GM12891 (cell line): ENCODE measurements at regions not wholly inside any gene's neighbourhood (a gene's known extent, or its start where the extent isn't known, plus 50 kb on each side); places are given as distances from the start of the nearest gene placed in this dataset.

Experiments used
- DNase-seq: peaks from one replicate; pipeline ENCODE4 v3.0.0; 2011; ENCODE audit warnings: low spot score; ENCODE audit not compliant: insufficient read length
- FAIRE-seq: peaks from 2 replicates; lab custom pipeline; 2011; peaks lifted over from hg19 to GRCh38; lab: Jason Lieb, UNC
- PAX5 ChIP-seq: IDR thresholded peaks from 2 replicates; pipeline ENCODE4 v1.6.1; 2011; ENCODE audit warnings: low read length, moderate library complexity, mild to moderate bottlenecking; ENCODE audit not compliant: insufficient read depth, severe bottlenecking
- POLR2A ChIP-seq: IDR thresholded peaks from 2 replicates; pipeline ENCODE4 v1.6.1; 2011; ENCODE audit warnings: low read depth, low read length, control low read depth
- POLR2AphosphoS5 ChIP-seq: IDR thresholded peaks from 2 replicates; pipeline ENCODE4 v1.6.1; 2011; ENCODE audit warnings: low read depth, low read length, control low read depth
- POU2F2 ChIP-seq: IDR thresholded peaks from 2 replicates; pipeline ENCODE4 v1.6.1; 2011; ENCODE audit warnings: low read depth, mild to moderate bottlenecking, control low read depth, low read length, moderate library complexity
- SPI1 ChIP-seq: IDR thresholded peaks from 2 replicates; pipeline ENCODE4 v1.6.1; 2011; ENCODE audit warnings: low read depth, low read length, control low read depth
- TAF1 ChIP-seq: IDR thresholded peaks from 2 replicates; pipeline ENCODE4 v1.6.1; 2011; ENCODE audit warnings: low read depth, low read length, control low read depth

DNA sequence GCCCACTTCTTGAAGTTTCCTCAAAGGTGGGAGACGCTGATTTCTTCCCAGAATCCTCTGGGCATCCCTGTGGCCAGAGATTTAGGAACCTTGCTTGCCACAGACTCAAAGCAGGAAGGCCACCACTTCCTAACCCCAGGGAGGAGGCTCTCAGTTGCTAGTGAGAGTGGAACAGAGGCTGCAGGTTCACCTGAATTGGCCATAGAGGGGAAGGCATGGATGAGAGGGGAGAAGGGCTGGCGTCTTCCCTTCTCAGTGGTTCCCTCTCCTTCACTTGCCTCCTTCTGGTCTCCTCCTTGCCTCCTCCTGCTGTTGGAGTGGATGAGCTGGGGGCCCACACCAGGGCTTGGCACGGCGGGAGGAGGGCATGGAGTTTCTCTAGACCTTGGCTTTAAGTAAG lies 185.7 kb downstream of the ADAMTS15 start:
- no peak for FAIRE-seq
- no peak for DNase-seq
- TF ChIP-seq SPI1 = no peak
- TF ChIP-seq PAX5 = no peak
- no peak for TF ChIP-seq POU2F2
- TF ChIP-seq POLR2A = no peak
- TF ChIP-seq TAF1 = no peak
- TF ChIP-seq POLR2AphosphoS5 = no peak

DNA sequence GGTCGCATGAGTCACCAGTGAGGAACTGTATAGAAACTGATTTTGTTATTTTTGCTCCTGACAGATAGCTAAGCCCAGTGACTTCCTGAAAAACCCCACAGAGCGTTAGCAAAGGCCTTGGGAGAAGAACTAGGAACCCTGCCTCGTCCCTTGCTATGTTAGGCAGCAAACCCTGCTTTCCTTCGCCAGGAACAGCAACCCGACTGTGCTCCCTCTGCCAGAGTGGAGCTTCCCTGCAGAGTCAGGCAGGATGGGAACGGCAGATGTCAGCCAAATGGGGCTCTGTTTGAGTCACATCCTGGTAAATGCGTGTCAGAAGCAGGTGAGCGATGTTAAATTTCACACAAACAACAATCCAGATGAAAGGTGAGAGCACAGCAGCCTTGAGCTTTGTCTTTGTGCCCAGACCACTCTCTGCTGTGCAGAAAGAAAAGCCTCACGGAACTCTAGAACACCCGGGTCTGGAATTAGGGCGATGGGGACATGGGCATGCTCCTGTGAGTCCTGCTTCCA lies 186.6 kb downstream of the ADAMTS15 start:
- no peak for FAIRE-seq
- DNase-seq = no peak
- TF ChIP-seq POLR2A = no peak

DNA sequence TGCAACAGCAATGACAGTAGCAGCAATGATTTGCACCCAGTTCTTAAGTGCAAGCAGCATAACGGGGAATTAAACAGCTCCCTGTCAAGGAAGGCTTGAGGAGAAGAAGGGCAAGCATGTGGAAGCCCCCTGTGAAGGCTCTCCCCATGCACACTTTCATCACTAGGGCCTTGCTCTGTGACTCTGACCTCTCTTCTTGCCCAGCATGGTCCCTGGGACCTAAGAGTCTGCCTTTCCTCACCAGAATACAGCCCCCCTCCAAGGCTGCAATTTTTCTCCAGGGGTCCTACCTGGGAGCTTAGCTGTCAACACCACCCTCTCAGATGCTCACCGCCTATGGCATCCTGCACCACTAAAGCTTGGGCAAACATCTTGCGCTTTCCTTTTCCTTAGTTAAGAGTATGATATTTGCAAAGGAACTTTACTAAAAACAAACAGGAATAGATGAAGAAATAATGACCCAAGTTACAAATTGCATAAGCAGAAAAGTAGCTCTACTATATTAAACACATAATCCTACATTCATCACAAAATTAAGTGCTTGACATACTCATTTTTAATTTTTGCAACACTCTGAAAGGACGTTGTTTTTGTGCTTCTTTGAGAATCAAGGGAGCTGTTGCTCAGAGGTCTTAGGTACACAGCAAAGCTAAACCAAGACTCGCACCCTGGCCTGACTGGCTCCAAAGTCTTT lies 187.6 kb downstream of the ADAMTS15 start:
- FAIRE-seq (no peak), DNase-seq (no peak)
- TF ChIP-seq POLR2A (no peak), POLR2AphosphoS5 (no peak), POU2F2 (no peak)

DNA sequence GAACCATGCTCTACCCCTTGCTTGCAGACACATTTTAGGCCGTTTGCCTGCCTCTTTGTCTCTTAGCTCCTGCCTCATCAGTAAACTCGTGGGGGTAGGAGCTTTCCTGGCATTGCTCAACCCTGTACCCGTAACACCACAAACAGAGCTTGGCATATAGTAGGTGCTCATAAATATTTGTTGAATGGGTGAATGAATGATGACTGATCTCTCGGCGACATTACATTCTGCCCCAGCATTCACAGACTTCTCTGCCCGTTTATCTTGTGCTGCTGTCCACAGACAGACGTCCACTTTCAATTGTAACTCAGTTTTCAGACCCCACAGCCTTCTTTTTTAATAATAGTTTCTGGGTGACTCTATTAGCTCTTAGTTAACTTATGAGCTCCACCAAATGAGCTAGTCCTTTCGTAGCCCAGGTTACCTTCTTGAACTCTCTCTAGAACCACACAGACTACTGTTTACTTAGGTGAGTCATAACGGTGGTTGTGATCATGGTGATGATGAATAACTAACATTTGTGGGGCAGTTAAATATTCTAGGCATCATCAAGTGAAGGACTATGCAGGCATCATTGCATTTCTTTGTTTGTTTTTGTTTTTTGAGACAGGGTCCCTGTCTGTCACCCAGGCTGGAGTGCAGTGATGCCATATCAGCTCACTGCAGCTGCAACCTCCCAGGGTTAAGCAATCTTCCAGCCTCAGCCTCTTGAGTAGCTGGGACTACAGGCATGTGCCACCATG lies 188.4 kb downstream of the ADAMTS15 start:
- TF ChIP-seq PAX5 (no peak), POLR2A (no peak), TAF1 (no peak), SPI1 (no peak), POU2F2 (no peak)
- no peak for DNase-seq
- no peak for FAIRE-seq

DNA sequence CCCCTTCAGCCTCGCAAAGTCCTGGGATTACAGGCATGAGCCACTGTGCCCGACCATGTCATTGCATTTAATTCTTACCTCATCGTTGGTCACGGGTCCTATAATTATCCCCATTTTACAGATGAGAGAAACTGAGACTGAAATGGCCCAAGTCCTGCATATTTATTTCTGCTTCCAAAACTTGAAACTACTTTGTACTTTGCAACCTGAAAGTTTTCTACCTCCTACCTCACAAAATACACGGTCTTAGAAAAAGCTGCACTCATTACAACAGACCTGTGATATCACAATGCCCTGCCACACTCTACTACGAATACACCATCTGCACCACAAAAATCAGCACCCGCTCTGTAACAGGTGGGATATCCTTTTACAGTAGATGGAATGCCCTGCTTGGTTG lies 189.1 kb downstream of the ADAMTS15 start:
- TF ChIP-seq PAX5 (no peak), TAF1 (no peak), POLR2AphosphoS5 (no peak), SPI1 (no peak), POLR2A (no peak), POU2F2 (no peak)
- FAIRE-seq (no peak), DNase-seq (no peak)

DNA sequence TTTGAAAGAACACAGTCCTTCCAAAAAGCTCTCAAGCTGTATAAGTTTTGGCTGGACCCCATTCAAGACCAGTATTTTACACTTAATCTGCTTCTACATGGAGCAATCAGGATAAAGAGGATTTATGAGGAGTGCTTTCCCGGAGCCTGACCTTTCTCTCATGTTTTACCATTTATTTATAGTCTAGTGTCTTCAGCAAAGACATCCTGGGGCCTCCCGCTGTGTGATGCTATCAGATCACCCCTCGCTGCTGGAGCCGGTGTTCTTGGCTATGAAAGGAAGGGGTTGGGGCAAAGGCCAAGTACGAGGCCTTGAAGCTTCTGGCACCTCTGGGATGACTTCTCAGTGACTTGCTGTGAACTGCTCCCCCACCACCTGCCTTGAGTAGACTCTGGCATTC lies 189.6 kb downstream of the ADAMTS15 start:
- no peak for FAIRE-seq
- no peak for DNase-seq
- no peak for TF ChIP-seq POU2F2
- no peak for TF ChIP-seq POLR2A
- TF ChIP-seq TAF1 = no peak
- no peak for TF ChIP-seq PAX5
- no peak for TF ChIP-seq POLR2AphosphoS5
- no peak for TF ChIP-seq SPI1

DNA sequence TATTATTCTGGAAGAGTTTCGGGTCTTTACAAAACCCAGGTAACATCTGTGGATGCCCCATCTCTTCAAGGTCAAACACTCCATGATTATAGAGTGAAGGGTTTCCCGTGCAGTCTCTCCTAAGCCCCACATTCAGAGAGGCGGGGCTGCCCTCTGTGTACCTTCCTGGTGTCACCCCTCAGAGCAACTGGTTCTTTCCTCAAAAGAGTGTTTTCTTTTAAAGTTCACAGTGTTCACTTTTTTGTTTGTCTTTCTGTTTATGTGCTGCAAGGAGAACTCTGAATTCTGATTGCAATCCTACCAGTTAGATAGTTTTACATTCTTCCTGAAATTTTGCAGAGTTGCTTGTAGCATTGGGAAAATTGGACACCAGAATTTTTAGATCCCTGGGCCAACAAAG lies 190.2 kb downstream of the ADAMTS15 start:
- no peak for FAIRE-seq
- DNase-seq = no peak
- TF ChIP-seq POU2F2 (no peak), SPI1 (no peak), POLR2A (no peak)

DNA sequence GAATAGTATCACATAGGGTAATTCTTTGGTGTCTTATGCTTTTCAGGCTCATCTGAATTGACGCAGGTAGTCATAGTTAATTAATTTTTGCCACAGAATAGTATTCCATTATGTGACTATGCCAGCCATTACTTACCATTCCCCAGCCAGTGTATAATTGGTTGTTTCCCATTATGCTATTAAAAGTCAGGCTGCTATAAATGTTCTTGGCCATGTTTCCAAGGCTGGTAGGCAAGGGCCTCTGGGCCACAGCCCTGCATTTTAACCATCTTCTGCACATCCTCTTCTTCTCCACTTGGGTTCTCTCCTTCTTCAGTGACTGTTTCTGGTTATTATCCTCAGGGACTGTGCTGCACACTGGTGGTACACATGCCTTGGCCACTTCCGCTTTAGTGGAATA lies 190.9 kb downstream of the ADAMTS15 start:
- FAIRE-seq (no peak), DNase-seq (no peak)
- TF ChIP-seq POLR2A (no peak), POU2F2 (no peak), TAF1 (no peak), POLR2AphosphoS5 (no peak), PAX5 (no peak), SPI1 (no peak)

DNA sequence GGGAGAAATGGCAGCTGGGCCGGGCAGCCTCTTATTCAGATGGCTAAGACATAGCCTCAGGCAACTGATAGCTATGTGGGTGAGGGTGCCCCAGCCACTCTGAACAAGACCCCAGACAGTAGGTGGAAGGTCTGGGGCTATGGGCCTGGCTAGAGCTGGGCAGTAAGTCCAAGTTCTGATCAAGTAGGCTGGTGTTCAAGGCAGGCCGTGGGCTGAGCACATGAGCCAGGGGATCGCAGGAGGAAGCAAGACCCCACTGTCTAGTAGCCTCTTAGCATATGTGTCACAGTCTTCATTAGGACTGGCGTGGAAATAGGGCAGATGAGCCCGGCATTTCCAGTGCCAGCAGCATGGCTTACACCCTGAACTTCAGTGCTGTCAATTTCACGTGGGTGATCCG lies 192.1 kb downstream of the ADAMTS15 start:
- DNase-seq (no peak), FAIRE-seq (no peak)
- TF ChIP-seq POLR2AphosphoS5 (no peak), POLR2A (no peak), TAF1 (no peak), POU2F2 (no peak), PAX5 (no peak), SPI1 (no peak)

DNA sequence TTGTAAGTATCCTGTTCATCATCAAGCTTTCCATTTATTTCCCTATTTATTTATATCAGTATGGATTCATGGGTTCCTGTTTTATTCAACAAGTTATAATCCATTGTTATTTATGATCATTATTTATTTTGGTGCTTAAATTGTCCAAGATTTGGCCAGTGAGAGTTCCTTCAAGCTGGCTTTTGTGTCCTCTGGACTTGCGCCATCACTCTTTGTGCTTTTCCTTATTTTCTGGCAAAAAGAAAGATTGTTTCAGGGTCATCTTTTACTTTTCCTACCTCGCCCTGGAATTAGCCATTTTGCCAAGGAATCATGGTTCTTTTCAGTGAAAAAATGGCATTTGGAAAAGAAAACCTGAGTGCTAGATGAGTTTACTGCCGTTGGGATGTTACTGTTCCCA lies 193.4 kb downstream of the ADAMTS15 start:
- DNase-seq = no peak
- no peak for FAIRE-seq
- TF ChIP-seq PAX5 = no peak
- TF ChIP-seq POLR2A = no peak
- no peak for TF ChIP-seq POLR2AphosphoS5
- TF ChIP-seq POU2F2 = no peak
- TF ChIP-seq TAF1 = no peak
- TF ChIP-seq SPI1 = no peak

DNA sequence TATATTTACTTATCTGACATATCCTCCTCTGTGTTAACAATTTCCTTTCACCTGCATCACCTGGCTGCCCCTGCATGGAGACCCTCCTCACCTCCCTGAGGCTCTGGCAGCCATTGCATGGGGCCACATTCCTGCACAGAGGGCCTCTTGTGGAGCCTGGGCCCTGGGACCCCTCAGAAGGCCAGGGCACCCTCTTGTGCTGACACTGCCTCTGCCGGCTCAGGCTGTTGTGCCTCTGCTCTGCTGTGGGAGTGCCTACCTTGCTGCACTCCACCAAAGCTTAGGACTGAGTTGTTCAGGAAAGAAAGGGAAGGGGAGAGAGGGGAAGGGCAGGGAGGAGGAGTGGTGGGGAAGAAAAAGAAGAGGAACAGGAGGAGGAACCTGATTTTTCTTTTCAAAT lies 194.5 kb downstream of the ADAMTS15 start:
- DNase-seq (no peak), FAIRE-seq (no peak)
- TF ChIP-seq PAX5 = no peak
- no peak for TF ChIP-seq POLR2AphosphoS5
- TF ChIP-seq POLR2A = no peak
- no peak for TF ChIP-seq SPI1
- TF ChIP-seq TAF1 = no peak
- TF ChIP-seq POU2F2 = no peak
